GM12874 (cell line): ENCODE measurements at regions not wholly inside any gene's neighbourhood (a gene's known extent, or its start where the extent isn't known, plus 50 kb on each side); places are given as distances from the start of the nearest gene placed in this dataset.

Experiments used
- TF ChIP-seq, protein P1 (sequence below): IDR thresholded peaks from 2 replicates; pipeline ENCODE4 v1.5.1; 2011; ENCODE audit warnings: low read depth, mild to moderate bottlenecking, control low read depth, low read length, moderate library complexity; ENCODE audit not compliant: insufficient read depth

DNA sequence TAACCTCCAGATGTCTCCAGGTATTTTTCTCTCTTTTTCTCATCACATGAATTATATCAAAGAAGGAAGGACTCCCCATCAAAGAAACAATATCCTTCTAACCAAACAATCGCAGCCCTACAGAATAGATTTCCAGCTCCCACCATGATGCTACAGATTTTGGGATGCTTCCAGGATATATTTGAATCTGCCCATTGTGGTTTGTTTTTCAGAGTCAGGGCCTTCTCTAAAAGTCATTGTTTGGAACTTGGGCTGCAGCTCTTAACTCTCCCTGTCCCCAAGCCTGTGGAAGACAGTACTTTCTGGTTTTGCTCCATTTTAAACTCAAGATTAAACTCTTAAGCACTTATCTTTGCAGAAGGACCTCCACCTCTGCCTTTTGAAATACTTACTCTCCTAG lies 223.2 kb downstream of the PMAIP1 start:
- TF ChIP-seq, protein P1, sequence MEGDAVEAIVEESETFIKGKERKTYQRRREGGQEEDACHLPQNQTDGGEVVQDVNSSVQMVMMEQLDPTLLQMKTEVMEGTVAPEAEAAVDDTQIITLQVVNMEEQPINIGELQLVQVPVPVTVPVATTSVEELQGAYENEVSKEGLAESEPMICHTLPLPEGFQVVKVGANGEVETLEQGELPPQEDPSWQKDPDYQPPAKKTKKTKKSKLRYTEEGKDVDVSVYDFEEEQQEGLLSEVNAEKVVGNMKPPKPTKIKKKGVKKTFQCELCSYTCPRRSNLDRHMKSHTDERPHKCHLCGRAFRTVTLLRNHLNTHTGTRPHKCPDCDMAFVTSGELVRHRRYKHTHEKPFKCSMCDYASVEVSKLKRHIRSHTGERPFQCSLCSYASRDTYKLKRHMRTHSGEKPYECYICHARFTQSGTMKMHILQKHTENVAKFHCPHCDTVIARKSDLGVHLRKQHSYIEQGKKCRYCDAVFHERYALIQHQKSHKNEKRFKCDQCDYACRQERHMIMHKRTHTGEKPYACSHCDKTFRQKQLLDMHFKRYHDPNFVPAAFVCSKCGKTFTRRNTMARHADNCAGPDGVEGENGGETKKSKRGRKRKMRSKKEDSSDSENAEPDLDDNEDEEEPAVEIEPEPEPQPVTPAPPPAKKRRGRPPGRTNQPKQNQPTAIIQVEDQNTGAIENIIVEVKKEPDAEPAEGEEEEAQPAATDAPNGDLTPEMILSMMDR: no peak

DNA sequence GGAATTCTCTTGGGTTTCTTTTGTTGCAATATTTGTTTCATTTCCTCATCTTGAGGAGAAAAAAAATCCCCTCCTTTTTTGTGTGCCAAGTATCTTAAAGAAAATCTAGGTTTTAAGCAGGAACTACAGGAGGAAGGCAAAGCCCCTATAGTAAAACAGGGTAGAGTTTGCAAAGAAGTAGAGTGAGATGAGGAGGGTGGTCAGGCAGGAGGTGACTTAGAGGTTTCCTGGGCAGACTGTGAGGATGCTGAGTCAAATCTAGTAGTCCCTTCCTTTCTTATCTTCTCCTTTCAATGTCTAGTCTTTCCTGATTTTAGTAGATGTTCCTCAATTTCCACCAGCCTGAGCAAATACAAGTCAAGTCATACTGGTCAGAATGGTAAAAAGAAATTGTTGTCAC lies 222.5 kb downstream of the PMAIP1 start:
- TF ChIP-seq, protein P1: no peak

DNA sequence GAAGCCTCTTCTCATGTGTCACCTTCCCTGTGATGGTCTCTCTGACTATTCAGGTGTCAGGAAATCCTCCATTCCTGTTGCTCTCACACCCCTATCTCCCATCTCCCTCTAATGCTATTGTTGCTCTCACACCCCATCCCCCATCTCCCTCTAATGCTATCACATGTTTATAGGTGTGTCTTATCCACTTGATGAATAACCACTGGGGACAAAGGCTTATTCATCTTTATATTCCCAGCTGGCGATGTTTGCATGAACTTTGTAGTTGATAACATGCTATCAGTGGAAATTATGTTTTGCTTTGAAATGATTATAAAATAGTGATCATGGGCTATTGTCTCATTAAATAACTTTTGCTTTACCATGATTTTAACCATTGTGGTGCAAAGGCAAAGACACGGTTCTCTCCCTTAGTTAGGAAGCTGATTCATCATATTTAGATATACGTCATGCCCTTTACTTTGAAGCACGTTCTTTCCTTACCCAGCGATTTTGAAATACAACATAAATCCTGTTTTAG lies 220.5 kb downstream of the PMAIP1 start:
- TF ChIP-seq, protein P1: no peak

DNA sequence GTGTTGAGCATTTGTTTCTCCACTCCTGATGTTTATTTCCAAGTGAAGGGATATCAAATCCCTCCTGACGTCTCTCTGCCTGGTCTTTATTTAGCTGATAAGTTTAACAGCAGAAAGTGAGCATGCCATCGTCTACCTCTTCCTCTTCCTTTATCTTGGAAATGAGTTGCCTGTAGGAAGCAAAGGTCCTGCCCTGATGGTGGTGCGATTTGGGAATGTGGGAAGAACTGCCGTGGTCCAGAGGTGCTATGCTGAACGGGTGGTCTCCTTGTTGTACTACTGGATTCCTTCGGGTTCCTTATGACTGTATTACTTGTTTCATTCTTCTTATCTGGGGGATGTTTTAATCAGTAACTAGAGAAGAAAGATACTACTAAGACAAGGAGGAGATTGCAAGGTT lies 217.5 kb downstream of the PMAIP1 start:
- TF ChIP-seq, protein P1: no peak

DNA sequence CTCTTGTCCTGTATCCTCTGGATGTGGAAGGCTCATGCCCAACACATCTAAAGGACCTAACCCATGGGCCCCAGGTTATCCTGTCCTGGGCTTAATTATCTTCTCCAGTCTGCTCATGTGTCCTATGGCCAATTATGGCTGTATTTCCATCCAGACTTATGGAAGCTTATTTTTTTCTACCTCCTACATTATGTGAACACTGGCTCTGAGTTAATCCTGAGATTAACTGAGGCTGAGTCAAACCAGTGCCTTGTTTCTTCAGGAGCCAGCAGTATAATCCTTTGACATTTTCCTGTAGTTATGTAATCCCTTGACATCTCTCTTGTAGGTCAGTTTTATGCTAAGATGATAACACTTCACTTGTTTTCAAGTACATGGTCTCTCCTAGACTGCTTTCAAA lies 213.6 kb downstream of the PMAIP1 start:
- TF ChIP-seq, protein P1: no peak

DNA sequence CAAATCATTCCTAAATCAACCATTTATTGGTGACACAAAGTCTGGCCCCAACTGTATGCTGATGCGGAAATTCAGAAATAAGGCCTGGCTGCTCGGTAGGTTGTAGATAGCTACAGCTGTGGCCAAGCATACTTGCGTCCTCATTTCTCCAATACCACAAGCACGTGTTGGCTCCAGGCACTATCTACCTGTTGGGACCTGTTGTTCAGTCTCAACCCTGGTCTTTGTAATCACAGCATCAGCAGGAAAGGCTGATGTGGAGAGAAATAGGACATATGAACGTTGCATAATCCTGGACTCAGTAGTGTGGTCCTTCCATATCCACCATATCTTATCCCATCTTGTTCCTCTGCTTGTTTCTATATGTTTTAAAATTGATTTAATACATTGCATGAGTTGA lies 212.6 kb downstream of the PMAIP1 start:
- TF ChIP-seq, protein P1: no peak

DNA sequence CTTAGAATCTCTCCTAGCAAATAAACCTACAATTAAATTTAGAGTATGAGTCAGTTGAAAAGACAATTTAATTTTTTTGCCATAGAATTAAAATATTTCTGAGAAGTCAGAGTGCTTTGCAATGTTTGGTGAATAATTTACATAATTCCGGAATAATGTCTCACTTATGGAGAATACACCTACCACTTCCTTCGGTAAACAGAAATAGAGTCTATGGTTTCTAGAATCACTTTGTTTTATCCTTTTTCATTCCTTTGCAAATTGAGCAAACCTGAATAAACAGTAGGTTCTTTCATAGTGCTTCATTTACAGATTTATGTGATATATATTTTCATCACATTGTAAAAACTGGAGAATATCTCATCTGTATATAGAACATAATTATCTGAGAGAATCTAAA lies 211.7 kb downstream of the PMAIP1 start:
- TF ChIP-seq, protein P1: no peak

DNA sequence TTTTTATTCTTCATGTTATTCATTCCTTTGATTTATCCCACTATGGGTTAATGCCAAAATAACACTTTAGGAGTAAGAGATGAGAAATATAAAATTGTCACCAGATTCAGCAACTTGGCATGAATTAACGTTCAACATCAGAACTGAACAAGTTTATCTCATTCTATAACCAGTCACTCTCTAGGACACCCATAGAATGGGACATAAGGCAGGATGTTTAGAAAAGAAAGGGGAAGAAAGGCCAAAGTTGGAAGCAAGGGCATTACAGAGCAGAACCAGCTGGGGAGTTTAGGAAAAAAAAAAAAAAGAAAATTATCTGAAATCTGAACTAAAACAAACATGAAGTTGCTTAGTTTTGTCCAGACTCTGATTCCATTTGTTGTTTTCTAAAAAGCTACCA lies 211.0 kb downstream of the PMAIP1 start:
- TF ChIP-seq, protein P1: no peak
